K562 (cell line): ENCODE measurements at regions not wholly inside any gene's neighbourhood (a gene's known extent, or its start where the extent isn't known, plus 50 kb on each side); places are given as distances from the start of the nearest gene placed in this dataset.

Experiments
- ATAC-seq: fragments of 200-7000 bp; cut with Tn5 transposase; 3 replicates; pipeline ENCODE4 v1.9.1; 2020; ENCODE audit warnings: moderate library complexity
- BruUV-seq: library from RNA; stranded (reverse); fragments of 400-500 nt; replicated peaks from 2 replicates; lab custom pipeline; 2021; lab: Mats Ljungman, UMichigan
- CTCF ChIA-PET: fragments of 300-600 bp; formaldehyde crosslinking; extraction: SDS; loops from one replicate; lab custom pipeline; 2021; ENCODE audit warnings: low intra/inter-chr PET ratio; lab: Yijun Ruan, JAX
- POLR2A ChIA-PET: fragments of 300-600, 350-650 bp; sonication (Branson Sonifier 250); formaldehyde crosslinking; extraction: SDS; loops from one replicate; lab custom pipeline; 2021; ENCODE audit warnings: antibody characterized with exemption, inconsistent platforms; lab: Yijun Ruan, JAX
- DNase-seq, 4 experiments: peaks; one replicate each; pipeline versions ENCODE4 v3.0.0 to v3.0.0-alpha.2; 2011 to 2018; ENCODE audit warnings: low spot score in 3 of 4, mixed read lengths in 3 of 4; ENCODE audit errors: extremely low read depth in 1 of 4
- FAIRE-seq: peaks from 2 replicates; lab custom pipeline; 2011; peaks lifted over from hg19 to GRCh38; lab: Jason Lieb, UNC
- H2AFZ ChIP-seq: 2 replicates; pipeline ENCODE4 v1.6.0; 2011; ENCODE audit warnings: low read depth, low read length, control low read depth, inconsistent platforms
- H3K27ac ChIP-seq: fragments of 200-600 bp; 3 replicates; pipeline ENCODE4 v1.8.0; 2011; ENCODE audit warnings: low read depth, mild to moderate bottlenecking, control low read depth, inconsistent platforms, low read length, moderate library complexity, mixed read lengths; ENCODE audit errors: extremely low read depth
- H3K27me3 ChIP-seq, 2 experiments: fragments of 300-600 bp in 1 of 2; 2 replicates in 1 of 2; 3 replicates in 1 of 2; pipeline versions ENCODE4 v1.6.0 to v1.8.0; 2011; ENCODE audit warnings: inconsistent platforms in 2 of 2, low read length in 2 of 2, mild to moderate bottlenecking in 1 of 2, mixed read lengths in 1 of 2, moderate library complexity in 1 of 2; ENCODE audit not compliant: control insufficient read depth in 2 of 2, insufficient read depth in 2 of 2
- H3K36me3 ChIP-seq: fragments of 300-600 bp; 3 replicates; pipeline ENCODE4 v1.8.0; 2011; ENCODE audit warnings: mild to moderate bottlenecking, low read length, inconsistent platforms; ENCODE audit not compliant: control insufficient read depth, insufficient read depth
- H3K4me1 ChIP-seq, 2 experiments: fragments of 200-600 bp in 1 of 2; replicated peaks in 1 of 2; 2 replicates in 1 of 2; 3 replicates in 1 of 2; pipeline versions ENCODE4 v1.5.1 to v1.8.0; 2011; ENCODE audit warnings: inconsistent platforms in 2 of 2, low read length in 2 of 2, mild to moderate bottlenecking in 1 of 2, mixed read lengths in 1 of 2, moderate library complexity in 1 of 2; ENCODE audit not compliant: control insufficient read depth in 2 of 2, insufficient read depth in 2 of 2
- H3K4me2 ChIP-seq: 2 replicates; pipeline ENCODE4 v1.6.1; 2011; ENCODE audit warnings: low read length, control low read depth, inconsistent platforms, mixed read lengths; ENCODE audit not compliant: insufficient read depth
- H3K4me3 ChIP-seq: fragments of 200-600 bp; sonication (generic), shearing (Covaris generic); 2 replicates; pipeline ENCODE4 v1.5.1; 2016; ENCODE audit warnings: control low read depth, inconsistent platforms
- H3K79me2 ChIP-seq: fragments of 200-600 bp; 3 replicates; pipeline ENCODE4 v1.8.0; 2011; ENCODE audit warnings: low read length, inconsistent platforms; ENCODE audit not compliant: control insufficient read depth, insufficient read depth
- H3K9ac ChIP-seq, 2 experiments: 2 replicates each; pipeline versions ENCODE4 v1.6.0 to v1.6.1; 2011; ENCODE audit warnings: low read depth in 2 of 2, low read length in 2 of 2, control low read depth in 1 of 2, inconsistent platforms in 1 of 2, mild to moderate bottlenecking in 1 of 2, mixed read lengths in 1 of 2; ENCODE audit not compliant: insufficient read depth in 1 of 2
- H3K9me1 ChIP-seq: one replicate; pipeline ENCODE4 v1.6.0; 2011; ENCODE audit warnings: inconsistent platforms, mild to moderate bottlenecking, low read length, moderate library complexity; ENCODE audit not compliant: control insufficient read depth, insufficient read depth
- H3K9me3 ChIP-seq: replicated peaks from 2 replicates; pipeline ENCODE4 v1.5.1; 2011; ENCODE audit warnings: low read depth, low read length, inconsistent platforms; ENCODE audit not compliant: control insufficient read depth, insufficient read depth
- H4K20me1 ChIP-seq: replicated peaks from 2 replicates; pipeline ENCODE4 v1.6.1; 2011; ENCODE audit warnings: low read length, inconsistent platforms, mixed read lengths; ENCODE audit not compliant: control insufficient read depth, insufficient read depth
- CEBPB ChIP-seq: fragments of 450-650 bp; IDR thresholded peaks from 2 replicates; pipeline ENCODE4 v1.6.1; 2016; ENCODE audit warnings: missing genetic modification characterization, missing compliant biosample characterization
- CEBPG ChIP-seq, 3 experiments: fragments of 200-800 bp in 1 of 3; sonication (Bioruptor generic) in 1 of 3; sonication (generic) in 1 of 3; formaldehyde crosslinking in 1 of 3; IDR thresholded peaks in 2 of 3; conservative IDR thresholded peaks in 1 of 3; 2 replicates each; pipeline versions ENCODE4 v1.6.1 to v1.8.0; 2016 to 2022; ENCODE audit warnings: missing compliant biosample characterization in 2 of 3, missing genetic modification characterization in 2 of 3, mild to moderate bottlenecking in 1 of 3, missing genetic modification reagents in 1 of 3
- CREM ChIP-seq: IDR thresholded peaks from 2 replicates; pipeline ENCODE4 v1.6.1; 2014; ENCODE audit warnings: antibody characterized with exemption, low read depth
- CTCF ChIP-seq, 3 experiments: IDR thresholded peaks in 2 of 3; conservative IDR thresholded peaks in 1 of 3; 2 replicates each; pipeline ENCODE4 v1.5.1; 2011 to 2012; ENCODE audit warnings: low read length in 3 of 3, mild to moderate bottlenecking in 3 of 3, control low read depth in 2 of 3, improper control_type of control experiment in 1 of 3, inconsistent platforms in 1 of 3, low read depth in 1 of 3, mixed read lengths in 1 of 3, moderate library complexity in 1 of 3; ENCODE audit not compliant: insufficient read depth in 2 of 3
- EGR1 ChIP-seq: fragments of 450-650 bp; conservative IDR thresholded peaks from 2 replicates; pipeline ENCODE4 v1.6.1; 2017; ENCODE audit warnings: mild to moderate bottlenecking
- PBX2 ChIP-seq, 2 experiments: IDR thresholded peaks in 1 of 2; conservative IDR thresholded peaks in 1 of 2; 2 replicates each; pipeline ENCODE4 v1.6.1; 2016; ENCODE audit warnings: low read depth in 2 of 2, mild to moderate bottlenecking in 1 of 2, missing compliant biosample characterization in 1 of 2, missing genetic modification characterization in 1 of 2, moderate library complexity in 1 of 2
- PKNOX1 ChIP-seq: fragments of 450-650 bp; IDR thresholded peaks from 2 replicates; pipeline ENCODE4 v1.6.1; 2016
- TCF3 ChIP-seq: sonication (generic); formaldehyde crosslinking; IDR thresholded peaks from 2 replicates; pipeline ENCODE4 v1.4.0; 2020; ENCODE audit warnings: mild to moderate bottlenecking, missing genetic modification reagents
- XRCC3 ChIP-seq: fragments of 450-650 bp; IDR thresholded peaks from 2 replicates; pipeline ENCODE4 v1.6.1; 2017; ENCODE audit warnings: mild to moderate bottlenecking, moderate library complexity
- YY1 ChIP-seq, 3 experiments: IDR thresholded peaks; 2 replicates each; pipeline ENCODE4 v1.6.1; 2011; ENCODE audit warnings: low read length in 2 of 3, mild to moderate bottlenecking in 2 of 3, moderate library complexity in 2 of 3, borderline replicate concordance in 1 of 3, control low read depth in 1 of 3, low read depth in 1 of 3; ENCODE audit not compliant: insufficient read depth in 3 of 3, insufficient replicate concordance in 2 of 3, control insufficient read depth in 1 of 3, insufficient read length in 1 of 3; ENCODE audit errors: extremely low read depth in 1 of 3
- ZNF354B ChIP-seq: fragments of 250-450 bp; sonication (Bioruptor Pico); IDR thresholded peaks from 2 replicates; pipeline ENCODE4 v1.4.0; 2020
- WGBS: fragments of 100-300 bp; shearing (Covaris generic); methylation state at CpG from one replicate; pipeline ENCODE4 v1.1.6; 2016; ENCODE audit warnings: low coverage, mixed read lengths; ENCODE audit not compliant: insufficient coverage; ENCODE audit errors: missing lambda C conversion rate; 5-methylcytosine and 5-hydroxymethylcytosine counted together
- in situ Hi-C: fragments of 300-500 bp; cut with MboI; formaldehyde crosslinking; loops from 4 replicates; pipeline ENCODE4 v1.15.0; 2018; ENCODE audit warnings: inconsistent platforms, mixed read lengths
- intact Hi-C: fragments of 100-400 bp; cut with micrococcal nuclease; formaldehyde crosslinking; loops from 2 replicates; pipeline ENCODE4 v1.14.2; 2022

GRCh38 chr2:172226244-172227061, 123.8 kb upstream of the DLX2 start:
- under 1% methylated on average over 9 of the region's 9 CpGs for WGBS
- POLR2A ChIA-PET = interaction anchor here (0.6 kb wide), 2 partner anchors 28 to 1368 kb away, joined by 3 read pairs; no protein-coding TSS in a partner anchor
- FAIRE-seq = peak; percentile 85
- no peak overlapping the region for H3K4me2 ChIP-seq
- no peaks in the 10 kb centered on the region for H3K36me3 ChIP-seq
- no peaks in the 10 kb centered on the region for H3K79me2 ChIP-seq
- in situ Hi-C loops (no loop called here), intact Hi-C loops (loop anchor here (5.0 kb wide), 1 partner anchor 241 kb away; no protein-coding TSS in a partner anchor)
- no peak overlapping the region for H3K27ac ChIP-seq
- no peak overlapping the region for H2AFZ ChIP-seq
- DNase-seq = peak; percentile 49 to 54 (median 52)
- no peaks in the 10 kb centered on the region for H3K9me1 ChIP-seq
- CTCF ChIA-PET = interaction anchor here (1.0 to 1.5 kb wide), 2 partner anchors 54 to 522 kb away, joined by 3 to 8 read pairs; no protein-coding TSS in a partner anchor
- H4K20me1 ChIP-seq = no peaks in the 10 kb centered on the region; the same call in 1 of the 2 replicates
- no peak overlapping the region for H3K4me3 ChIP-seq
- no TSS peak for BruUV-seq
- no peaks in the 10 kb centered on the region for H3K4me1 ChIP-seq
- no peak overlapping the region for H3K9ac ChIP-seq
- peaks cover 13 to 43% of the 10 kb centered on the region in 2 experiments for H3K27me3 ChIP-seq
- no peaks in the 10 kb centered on the region for H3K9me3 ChIP-seq
- ATAC-seq = peak; percentile 93
- no peak for TF ChIP-seq YY1 (IDR thresholded peaks at IDR 0.05; ENCODE audit: borderline replicate concordance in 1 of 3, control insufficient read depth in 1 of 3, extremely low read depth in 1 of 3, insufficient read depth in 3 of 3, insufficient read length in 1 of 3, insufficient replicate concordance in 2 of 3, low read depth in 1 of 3, low read length in 2 of 3)
- no peak for TF ChIP-seq CEBPG (CRISPR knock-in tag; IDR thresholded peaks at IDR 0.05)
- peak; percentile 34 to 42; a peak in 1 of 4 replicates for TF ChIP-seq CEBPG (tag; conservative IDR thresholded peaks at IDR 0.05 in 1 of 2, IDR thresholded peaks at IDR 0.05 in 1 of 2)
- no peak for TF ChIP-seq TCF3 (CRISPR knock-in tag)
- 0 out of 2 replicates have a peak, but pooled peaks have one; percentile 35 for TF ChIP-seq CREM
- TF ChIP-seq XRCC3 = no peak
- no peak for TF ChIP-seq ZNF354B (CRISPR knock-in tag)
- TF ChIP-seq CTCF (IDR thresholded peaks at IDR 0.05 in 2 of 3, conservative IDR thresholded peaks at IDR 0.05 in 1 of 3; ENCODE audit: insufficient read depth in 2 of 3, low read depth in 1 of 3, low read length in 3 of 3) = peak; percentile 68 to 70 (median 68)
- TF ChIP-seq PBX2 (CRISPR knock-in tag; IDR thresholded peaks at IDR 0.05; ENCODE audit: low read depth) = no peak
- peak; percentile 47; the same call in 1 of the 2 replicates for TF ChIP-seq PBX2 (tag; conservative IDR thresholded peaks at IDR 0.05; ENCODE audit: low read depth)
- peak; percentile 47 for TF ChIP-seq CEBPB (tag)
- peak; percentile 62 for TF ChIP-seq PKNOX1
- peak; percentile 80 for TF ChIP-seq EGR1
